ENCODE measurements at regions not wholly inside any gene's neighbourhood (a gene's known extent, or its start where the extent isn't known, plus 50 kb on each side); places are given as distances from the start of the nearest gene placed in this dataset.

DNA sequence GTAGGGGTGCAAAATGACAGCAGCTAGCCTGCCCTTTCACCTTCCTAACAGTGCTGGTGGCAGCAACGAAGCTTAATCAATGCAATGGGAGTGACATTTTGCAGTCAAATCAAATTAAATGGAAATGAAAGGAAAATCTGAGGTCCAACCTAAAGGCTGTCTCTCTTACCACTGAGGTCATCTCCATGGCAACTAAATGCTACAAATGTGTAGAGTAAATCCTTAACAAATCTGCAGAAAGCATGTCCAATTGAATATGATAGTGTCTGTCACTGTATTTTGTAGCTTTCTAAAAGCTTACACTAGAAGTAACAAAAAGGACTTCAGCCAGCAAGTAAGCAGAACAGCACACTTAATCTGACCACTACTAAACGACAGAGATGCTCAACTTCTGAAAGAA, 488.8 kb downstream of the BCAT1 start:
- TF ChIP-seq POLR2A (IDR thresholded peaks at IDR 0.05; ENCODE audit: extremely low read depth, insufficient read length), result no peak
- TF ChIP-seq, protein P1, sequence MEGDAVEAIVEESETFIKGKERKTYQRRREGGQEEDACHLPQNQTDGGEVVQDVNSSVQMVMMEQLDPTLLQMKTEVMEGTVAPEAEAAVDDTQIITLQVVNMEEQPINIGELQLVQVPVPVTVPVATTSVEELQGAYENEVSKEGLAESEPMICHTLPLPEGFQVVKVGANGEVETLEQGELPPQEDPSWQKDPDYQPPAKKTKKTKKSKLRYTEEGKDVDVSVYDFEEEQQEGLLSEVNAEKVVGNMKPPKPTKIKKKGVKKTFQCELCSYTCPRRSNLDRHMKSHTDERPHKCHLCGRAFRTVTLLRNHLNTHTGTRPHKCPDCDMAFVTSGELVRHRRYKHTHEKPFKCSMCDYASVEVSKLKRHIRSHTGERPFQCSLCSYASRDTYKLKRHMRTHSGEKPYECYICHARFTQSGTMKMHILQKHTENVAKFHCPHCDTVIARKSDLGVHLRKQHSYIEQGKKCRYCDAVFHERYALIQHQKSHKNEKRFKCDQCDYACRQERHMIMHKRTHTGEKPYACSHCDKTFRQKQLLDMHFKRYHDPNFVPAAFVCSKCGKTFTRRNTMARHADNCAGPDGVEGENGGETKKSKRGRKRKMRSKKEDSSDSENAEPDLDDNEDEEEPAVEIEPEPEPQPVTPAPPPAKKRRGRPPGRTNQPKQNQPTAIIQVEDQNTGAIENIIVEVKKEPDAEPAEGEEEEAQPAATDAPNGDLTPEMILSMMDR (IDR thresholded peaks at IDR 0.05; ENCODE audit: low read depth, low read length), result no peak

Data from NB4 (cell line).